RWPE2 (cell line): ENCODE measurements at regions not wholly inside any gene's neighbourhood (a gene's known extent, or its start where the extent isn't known, plus 50 kb on each side); places are given as distances from the start of the nearest gene placed in this dataset.

ENCODE experiments used
- ATAC-seq: fragments of 200-7000 bp; cut with Tn5 transposase; 3 replicates; pipeline ENCODE4 v1.9.1; 2021; ENCODE audit warnings: low read depth
- DNase-seq: peaks from one replicate; pipeline ENCODE4 v3.0.0-alpha.2; 2020; ENCODE audit warnings: low spot score
- H3K27ac ChIP-seq: fragments of 450-650 bp; 2 replicates; pipeline ENCODE4 v1.5.1; 2017; ENCODE audit warnings: mild to moderate bottlenecking; ENCODE audit not compliant: poor library complexity, severe bottlenecking
- H3K27me3 ChIP-seq: fragments of 250-450 bp; sonication (Bioruptor Pico); 2 replicates; pipeline ENCODE4 v1.5.1; 2021; ENCODE audit warnings: mild to moderate bottlenecking, moderate library complexity; ENCODE audit not compliant: insufficient read depth, poor library complexity, severe bottlenecking
- H3K36me3 ChIP-seq: fragments of 250-450 bp; sonication (Bioruptor Pico); 2 replicates; pipeline ENCODE4 v1.5.1; 2020; ENCODE audit warnings: low read depth, mild to moderate bottlenecking, moderate library complexity
- H3K4me1 ChIP-seq: fragments of 250-450 bp; sonication (Bioruptor Pico); 2 replicates; pipeline ENCODE4 v1.5.1; 2021; ENCODE audit warnings: mild to moderate bottlenecking, moderate library complexity; ENCODE audit not compliant: insufficient read depth, poor library complexity, severe bottlenecking
- H3K4me3 ChIP-seq: fragments of 250-450 bp; sonication (Bioruptor Pico); 2 replicates; pipeline ENCODE4 v1.5.1; 2021; ENCODE audit warnings: mild to moderate bottlenecking, moderate library complexity; ENCODE audit not compliant: severe bottlenecking
- H3K9me3 ChIP-seq: fragments of 250-450 bp; sonication (Bioruptor Pico); 2 replicates; pipeline ENCODE4 v1.5.1; 2021; ENCODE audit warnings: mild to moderate bottlenecking, moderate library complexity; ENCODE audit not compliant: severe bottlenecking
- TF ChIP-seq, protein P1 (sequence below): fragments of 450-650 bp; IDR thresholded peaks from one replicate; pipeline ENCODE4 v1.5.1; 2017; ENCODE audit warnings: mild to moderate bottlenecking, moderate library complexity; ENCODE audit not compliant: poor library complexity, severe bottlenecking

DNA sequence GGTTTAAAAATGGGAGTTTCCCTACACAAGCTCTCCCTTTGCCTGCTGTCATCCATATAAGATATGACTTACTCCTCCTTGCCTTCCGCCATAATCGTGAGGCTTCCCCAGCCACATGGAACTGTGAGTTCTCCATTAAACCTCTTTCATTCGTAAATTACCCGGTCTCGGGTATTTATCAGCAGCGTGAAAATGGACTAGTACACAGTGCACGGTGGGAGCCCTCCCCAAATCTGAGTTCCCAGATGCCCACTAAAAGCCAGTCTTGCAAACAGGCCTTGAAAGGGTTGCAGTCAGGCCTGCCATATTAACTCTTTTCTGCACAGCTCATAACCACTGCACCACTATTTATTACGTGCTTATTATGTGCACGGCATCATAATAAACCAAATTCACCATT, 400.9 kb downstream of the PRDM2 start:
- ATAC-seq (no peak), DNase-seq (no peak)
- H3K4me3 ChIP-seq: no peak overlapping the region
- H3K27ac ChIP-seq: no peak overlapping the region
- H3K9me3 ChIP-seq: no peaks in the 10 kb centered on the region
- H3K27me3 ChIP-seq: no peaks in the 10 kb centered on the region
- no peaks in the 10 kb centered on the region for H3K4me1 ChIP-seq
- no peaks in the 10 kb centered on the region for H3K36me3 ChIP-seq
- TF ChIP-seq, protein P1, sequence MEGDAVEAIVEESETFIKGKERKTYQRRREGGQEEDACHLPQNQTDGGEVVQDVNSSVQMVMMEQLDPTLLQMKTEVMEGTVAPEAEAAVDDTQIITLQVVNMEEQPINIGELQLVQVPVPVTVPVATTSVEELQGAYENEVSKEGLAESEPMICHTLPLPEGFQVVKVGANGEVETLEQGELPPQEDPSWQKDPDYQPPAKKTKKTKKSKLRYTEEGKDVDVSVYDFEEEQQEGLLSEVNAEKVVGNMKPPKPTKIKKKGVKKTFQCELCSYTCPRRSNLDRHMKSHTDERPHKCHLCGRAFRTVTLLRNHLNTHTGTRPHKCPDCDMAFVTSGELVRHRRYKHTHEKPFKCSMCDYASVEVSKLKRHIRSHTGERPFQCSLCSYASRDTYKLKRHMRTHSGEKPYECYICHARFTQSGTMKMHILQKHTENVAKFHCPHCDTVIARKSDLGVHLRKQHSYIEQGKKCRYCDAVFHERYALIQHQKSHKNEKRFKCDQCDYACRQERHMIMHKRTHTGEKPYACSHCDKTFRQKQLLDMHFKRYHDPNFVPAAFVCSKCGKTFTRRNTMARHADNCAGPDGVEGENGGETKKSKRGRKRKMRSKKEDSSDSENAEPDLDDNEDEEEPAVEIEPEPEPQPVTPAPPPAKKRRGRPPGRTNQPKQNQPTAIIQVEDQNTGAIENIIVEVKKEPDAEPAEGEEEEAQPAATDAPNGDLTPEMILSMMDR: no peak

DNA sequence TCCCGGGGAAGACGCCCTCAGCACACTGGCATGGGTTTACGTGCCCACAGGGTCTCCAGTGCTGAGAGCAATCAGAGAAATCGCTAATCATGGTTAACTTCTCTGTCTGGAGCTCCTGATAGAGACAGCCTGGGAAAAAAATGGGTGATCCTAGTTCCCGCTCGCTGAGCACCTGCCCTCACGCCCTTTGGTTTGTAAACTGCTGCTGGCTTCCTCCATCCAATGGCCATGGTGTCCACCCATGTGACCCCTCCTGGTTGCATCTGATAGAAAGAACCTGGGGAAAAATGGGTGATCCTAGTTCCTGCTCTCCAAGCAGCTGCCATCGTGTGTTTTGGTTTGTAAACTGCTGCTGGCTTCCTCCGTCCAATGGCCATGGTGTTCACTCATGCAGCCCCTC, 402.2 kb downstream of the PRDM2 start:
- ATAC-seq: no peak
- Histone ChIP-seq H3K27ac (no peak overlapping the region), H3K9me3 (no peaks in the 10 kb centered on the region), H3K4me1 (no peaks in the 10 kb centered on the region), H3K36me3 (no peaks in the 10 kb centered on the region), H3K27me3 (no peaks in the 10 kb centered on the region), H3K4me3 (no peak overlapping the region)
- TF ChIP-seq, protein P1: no peak
- no peak for DNase-seq

DNA sequence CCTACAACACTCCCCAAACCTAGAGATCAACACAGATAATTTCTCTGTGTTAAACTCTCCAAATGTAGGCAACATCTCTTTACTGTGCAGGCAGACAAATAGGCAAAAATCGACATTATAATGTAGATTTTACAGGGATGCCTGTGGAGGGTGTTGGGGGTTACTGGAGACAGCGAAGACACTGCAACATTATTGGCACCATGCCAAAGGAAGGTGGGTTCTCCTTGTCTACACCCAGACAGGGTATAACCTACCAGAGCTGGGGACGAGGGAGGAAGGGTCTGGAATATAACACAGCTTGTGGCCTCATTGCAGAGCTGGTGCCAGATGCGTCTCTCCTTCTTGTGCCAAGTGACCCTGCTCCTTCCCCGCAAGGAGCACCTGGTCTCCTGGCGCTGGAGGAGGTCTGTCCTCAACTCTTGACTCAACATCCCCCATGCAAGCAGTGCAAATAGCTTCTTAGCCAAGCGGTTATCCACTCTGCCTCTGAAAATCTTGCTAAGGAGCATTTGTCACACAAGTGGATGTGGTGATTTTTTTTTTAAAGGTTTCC, 404.0 kb downstream of the PRDM2 start:
- Histone ChIP-seq H3K36me3 (no peaks in the 10 kb centered on the region), H3K4me3 (no peak overlapping the region), H3K27ac (no peak overlapping the region), H3K4me1 (peaks cover 5% of the 10 kb centered on the region), H3K9me3 (no peaks in the 10 kb centered on the region), H3K27me3 (no peaks in the 10 kb centered on the region)
- DNase-seq: no peak
- no peak for ATAC-seq
- TF ChIP-seq, protein P1: no peak

DNA sequence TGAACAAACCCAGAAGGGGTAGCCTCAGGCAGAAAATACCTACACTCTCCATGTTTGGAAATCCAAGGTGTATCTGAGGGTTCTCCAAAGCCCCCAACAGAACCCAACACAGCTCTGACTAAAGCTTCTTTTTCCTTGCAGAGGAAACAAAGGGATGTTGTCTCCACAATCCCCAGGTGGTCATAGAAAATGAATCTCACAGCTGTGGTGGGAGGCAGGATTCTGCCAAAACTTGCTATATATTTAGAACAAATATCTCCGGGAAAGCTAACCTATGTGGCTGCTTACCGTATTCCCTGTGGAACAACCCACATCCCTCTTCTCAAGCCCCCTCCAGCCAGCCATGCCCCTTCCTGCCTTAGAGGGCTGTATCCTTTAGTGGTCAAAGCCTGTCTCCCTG, 406.1 kb downstream of the PRDM2 start:
- TF ChIP-seq, protein P1: no peak
- Histone ChIP-seq H3K9me3 (no peaks in the 10 kb centered on the region), H3K27ac (no peak overlapping the region), H3K36me3 (no peaks in the 10 kb centered on the region), H3K4me1 (peaks cover 5% of the 10 kb centered on the region), H3K4me3 (no peak overlapping the region), H3K27me3 (no peaks in the 10 kb centered on the region)
- ATAC-seq: no peak
- DNase-seq: no peak

DNA sequence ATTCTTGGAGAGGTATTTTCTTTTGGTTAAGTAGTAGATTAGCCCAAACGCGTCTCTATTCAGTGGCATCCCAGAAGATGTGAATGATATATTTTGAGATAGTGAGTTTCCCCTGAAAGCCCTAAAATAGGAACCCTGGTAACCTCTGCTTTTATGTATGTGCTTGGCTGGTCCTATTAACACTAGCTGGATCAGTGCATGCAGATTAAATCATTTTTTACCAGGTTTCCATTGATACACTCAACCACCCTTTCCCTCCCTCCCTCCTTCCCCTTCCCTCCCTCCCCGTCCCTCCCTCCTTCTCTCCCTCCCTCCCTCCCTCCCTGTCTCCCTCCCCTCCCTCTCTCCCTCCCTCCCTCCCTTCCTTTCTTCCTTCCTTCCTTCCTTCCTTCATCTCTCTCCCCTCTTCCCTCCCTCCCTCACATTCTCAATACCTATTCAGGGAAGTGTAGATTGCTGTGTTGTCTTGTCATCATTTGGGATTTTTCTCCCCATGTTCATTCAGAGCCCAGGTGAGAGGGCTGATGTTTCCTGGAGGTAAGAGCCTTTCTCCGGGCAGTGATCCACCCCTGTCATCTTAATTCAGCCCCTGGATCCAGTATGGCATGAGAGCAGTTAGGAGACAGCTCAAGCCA, 406.8 kb downstream of the PRDM2 start:
- Histone ChIP-seq H3K27ac (no peak overlapping the region), H3K4me1 (peaks cover 5% of the 10 kb centered on the region)

More for the DNA sequence above, 406.8 kb downstream of the PRDM2 start:
- no peak for DNase-seq
- Histone ChIP-seq H3K9me3 (no peaks in the 10 kb centered on the region), H3K27me3 (no peaks in the 10 kb centered on the region), H3K4me3 (no peak overlapping the region), H3K36me3 (no peaks in the 10 kb centered on the region)
- TF ChIP-seq, protein P1: no peak
- ATAC-seq: no peak
